ENCODE measurements at regions not wholly inside any gene's neighbourhood (a gene's known extent, or its start where the extent isn't known, plus 50 kb on each side); places are given as distances from the start of the nearest gene placed in this dataset.

GRCh38 chr13:34070006-34070405 lies 252.1 kb downstream of the RFC3 start:
- no peak for TF ChIP-seq POLR2A (IDR thresholded peaks at IDR 0.05; ENCODE audit: low read depth, low read length)
- TF ChIP-seq POLR2AphosphoS5 (IDR thresholded peaks at IDR 0.05; ENCODE audit: low read depth, low read length) = no peak
